ENCODE measurements at regions not wholly inside any gene's neighbourhood (a gene's known extent, or its start where the extent isn't known, plus 50 kb on each side); places are given as distances from the start of the nearest gene placed in this dataset.
"Not testable (repeated sequence)": the region's sequence is repeated elsewhere in the genome, so short reads cannot be mapped to it uniquely, and the experiment has no call there.

- TF ChIP-seq CTCF (IDR thresholded peaks at IDR 0.05): no peak
- H3K36me3 Mint-ChIP-seq (ENCODE audit: low read depth): peaks cover 2% of the 10 kb centered on the region
- no peaks in the 10 kb centered on the region for H3K27me3 Mint-ChIP-seq (ENCODE audit: low read depth)
- no peak for DNase-seq (ENCODE audit: low spot score)
- H3K9me3 Mint-ChIP-seq (ENCODE audit: low read depth): peaks cover 5% of the 10 kb centered on the region
- H3K4me1 Mint-ChIP-seq (ENCODE audit: low read depth): peaks cover 13% of the 10 kb centered on the region
- H3K4me3 Mint-ChIP-seq (ENCODE audit: unreplicated experiment): no peak overlapping the region
- no peak overlapping the region for H3K27ac Mint-ChIP-seq (ENCODE audit: unreplicated experiment)
These were observed 321.3 kb downstream of the MEX3B start for GRCh38 chr15:81724536-81724935.

- H3K27ac Mint-ChIP-seq (ENCODE audit: unreplicated experiment): no peak overlapping the region
- no peak for TF ChIP-seq CTCF (IDR thresholded peaks at IDR 0.05)
- no peak for DNase-seq (ENCODE audit: low spot score)
- no peaks in the 10 kb centered on the region for H3K27me3 Mint-ChIP-seq (ENCODE audit: low read depth)
- peaks cover 5% of the 10 kb centered on the region for H3K9me3 Mint-ChIP-seq (ENCODE audit: low read depth)
- no peak overlapping the region for H3K4me3 Mint-ChIP-seq (ENCODE audit: unreplicated experiment)
- peaks cover 2% of the 10 kb centered on the region for H3K36me3 Mint-ChIP-seq (ENCODE audit: low read depth)
- peaks cover 7% of the 10 kb centered on the region for H3K4me1 Mint-ChIP-seq (ENCODE audit: low read depth)
These were observed 322.1 kb downstream of the MEX3B start for GRCh38 chr15:81723701-81724100.

- peaks cover 2% of the 10 kb centered on the region for H3K4me1 Mint-ChIP-seq (ENCODE audit: low read depth)
- H3K27me3 Mint-ChIP-seq (ENCODE audit: low read depth): no peaks in the 10 kb centered on the region
- no peak for TF ChIP-seq CTCF (IDR thresholded peaks at IDR 0.05)
- peaks cover 5% of the 10 kb centered on the region for H3K9me3 Mint-ChIP-seq (ENCODE audit: low read depth)
- H3K27ac Mint-ChIP-seq (ENCODE audit: unreplicated experiment): no peak overlapping the region
- no peak for DNase-seq (ENCODE audit: low spot score)
- peaks cover 2% of the 10 kb centered on the region for H3K36me3 Mint-ChIP-seq (ENCODE audit: low read depth)
- H3K4me3 Mint-ChIP-seq (ENCODE audit: unreplicated experiment): no peak overlapping the region
These were observed 322.6 kb downstream of the MEX3B start for GRCh38 chr15:81723113-81723651.

- H3K27ac Mint-ChIP-seq (ENCODE audit: unreplicated experiment); H3K27me3 Mint-ChIP-seq (ENCODE audit: low read depth); H3K4me3 Mint-ChIP-seq (ENCODE audit: unreplicated experiment); H3K36me3 Mint-ChIP-seq (ENCODE audit: low read depth); DNase-seq (ENCODE audit: low spot score); H3K4me1 Mint-ChIP-seq (ENCODE audit: low read depth); H3K9me3 Mint-ChIP-seq (ENCODE audit: low read depth): not testable (repeated sequence)
These were observed 329.4 kb downstream of the MEX3B start for GRCh38 chr15:81716468-81716867.

GRCh38 chr15:81710328-81710727, 335.5 kb downstream of the MEX3B start:
- H3K4me3 Mint-ChIP-seq (ENCODE audit: unreplicated experiment): no peak overlapping the region
- no peaks in the 10 kb centered on the region for H3K9me3 Mint-ChIP-seq (ENCODE audit: low read depth)
- no peak for DNase-seq (ENCODE audit: low spot score)
- H3K27me3 Mint-ChIP-seq (ENCODE audit: low read depth): no peaks in the 10 kb centered on the region
- H3K4me1 Mint-ChIP-seq (ENCODE audit: low read depth): no peaks in the 10 kb centered on the region
- TF ChIP-seq CTCF (IDR thresholded peaks at IDR 0.05): no peak
- no peak overlapping the region for H3K27ac Mint-ChIP-seq (ENCODE audit: unreplicated experiment)
- H3K36me3 Mint-ChIP-seq (ENCODE audit: low read depth): no peaks in the 10 kb centered on the region

GRCh38 chr15:81706816-81707346, 332.9 kb upstream of the TMC3 start:
- not testable (repeated sequence) for H3K27ac Mint-ChIP-seq (ENCODE audit: unreplicated experiment); H3K4me3 Mint-ChIP-seq (ENCODE audit: unreplicated experiment); H3K27me3 Mint-ChIP-seq (ENCODE audit: low read depth); H3K9me3 Mint-ChIP-seq (ENCODE audit: low read depth); DNase-seq (ENCODE audit: low spot score); H3K4me1 Mint-ChIP-seq (ENCODE audit: low read depth); H3K36me3 Mint-ChIP-seq (ENCODE audit: low read depth)

GRCh38 chr15:81705727-81706126, 331.7 kb upstream of the TMC3 start:
- not testable (repeated sequence) for H3K27ac Mint-ChIP-seq (ENCODE audit: unreplicated experiment); H3K4me3 Mint-ChIP-seq (ENCODE audit: unreplicated experiment); DNase-seq (ENCODE audit: low spot score); H3K4me1 Mint-ChIP-seq (ENCODE audit: low read depth); H3K36me3 Mint-ChIP-seq (ENCODE audit: low read depth); H3K27me3 Mint-ChIP-seq (ENCODE audit: low read depth); H3K9me3 Mint-ChIP-seq (ENCODE audit: low read depth)

Data from chondrocyte (in vitro differentiated cells).